CD14-positive monocyte (primary cell): ENCODE measurements at regions not wholly inside any gene's neighbourhood (a gene's known extent, or its start where the extent isn't known, plus 50 kb on each side); places are given as distances from the start of the nearest gene placed in this dataset.

ENCODE experiments used
- DNase-seq, 3 donors: peaks; one replicate each; pipeline ENCODE4 v3.0.0-alpha.2; 2011 to 2022
- H2AFZ ChIP-seq: 2 replicates; pipeline ENCODE4 v1.6.0; 2012; ENCODE audit warnings: mild to moderate bottlenecking, low read depth, low read length, inconsistent platforms; ENCODE audit not compliant: insufficient read depth, poor library complexity, severe bottlenecking
- H3K27ac ChIP-seq, 2 donors: 1 replicate in 1 of 2; 2 replicates in 1 of 2; pipeline ENCODE4 v1.5.1; 2012 to 2013; ENCODE audit warnings: low read length in 2 of 2, control low read depth in 1 of 2, inconsistent platforms in 1 of 2, low read depth in 1 of 2, mild to moderate bottlenecking in 1 of 2
- H3K27me3 ChIP-seq, 2 donors: one replicate each; pipeline versions ENCODE4 v1.6.0 to v1.6.1; 2011 to 2013; ENCODE audit warnings: low read length in 2 of 2; ENCODE audit not compliant: control insufficient read depth in 2 of 2, insufficient read depth in 2 of 2
- H3K36me3 ChIP-seq, 2 donors: replicated peaks in 1 of 2; 1 replicate in 1 of 2; 2 replicates in 1 of 2; pipeline versions ENCODE4 v1.5.1 to v1.6.1; 2012 to 2013; ENCODE audit warnings: low read length in 2 of 2, control low read depth in 1 of 2, inconsistent platforms in 1 of 2, mild to moderate bottlenecking in 1 of 2; ENCODE audit not compliant: insufficient read depth in 2 of 2, control insufficient read depth in 1 of 2
- H3K4me1 ChIP-seq, 2 donors: 1 replicate in 1 of 2; 2 replicates in 1 of 2; pipeline versions ENCODE4 v1.5.1 to v1.6.1; 2012 to 2013; ENCODE audit warnings: low read length in 2 of 2, control low read depth in 1 of 2, inconsistent platforms in 1 of 2, mild to moderate bottlenecking in 1 of 2, moderate library complexity in 1 of 2; ENCODE audit not compliant: insufficient read depth in 2 of 2, control insufficient read depth in 1 of 2
- H3K4me2 ChIP-seq: replicated peaks from 2 replicates; pipeline ENCODE3; 2012; ENCODE audit warnings: low read length, moderate library complexity, mild to moderate bottlenecking; ENCODE audit not compliant: poor library complexity, severe bottlenecking; ENCODE audit errors: extremely low read depth
- H3K4me3 ChIP-seq, 3 experiments: fragments of 200-600 bp in 1 of 3; sonication (generic) in 1 of 3; replicated peaks in 1 of 3; 1 replicate in 2 of 3; 2 replicates in 1 of 3; pipeline ENCODE4 v1.5.1; 2011 to 2013; ENCODE audit warnings: low read length in 3 of 3, mild to moderate bottlenecking in 3 of 3, control low read depth in 2 of 3, low read depth in 2 of 3, inconsistent platforms in 1 of 3, moderate library complexity in 1 of 3
- H3K79me2 ChIP-seq: 2 replicates; pipeline ENCODE4 v1.6.0; 2012; ENCODE audit warnings: mild to moderate bottlenecking, control low read depth, inconsistent platforms, low read length, moderate library complexity; ENCODE audit not compliant: insufficient read depth
- H3K9ac ChIP-seq: 2 replicates; pipeline ENCODE4 v1.6.0; 2017; ENCODE audit warnings: low read length, mild to moderate bottlenecking; ENCODE audit not compliant: insufficient read depth, poor library complexity, severe bottlenecking
- H3K9me3 ChIP-seq, 2 donors: replicated peaks in 1 of 2; 1 replicate in 1 of 2; 2 replicates in 1 of 2; pipeline versions ENCODE4 v1.5.1 to v1.6.1; 2012 to 2013; ENCODE audit warnings: low read length in 2 of 2, control low read depth in 1 of 2; ENCODE audit not compliant: control insufficient read depth in 1 of 2, insufficient read depth in 1 of 2
- H4K20me1 ChIP-seq: 2 replicates; pipeline ENCODE4 v1.6.0; 2012; ENCODE audit warnings: mild to moderate bottlenecking, low read length, control low read depth, moderate library complexity; ENCODE audit not compliant: insufficient read depth
- H3K27ac Mint-ChIP-seq, 7 donors: one replicate each; pipeline ENCODE4 v1.8.0; 2020; ENCODE audit warnings: mild to moderate bottlenecking in 7 of 7, mixed read lengths in 7 of 7, moderate library complexity in 6 of 7, inconsistent platforms in 2 of 7
- H3K27me3 Mint-ChIP-seq, 3 donors: one replicate each; pipeline ENCODE4 v1.8.0; 2021 to 2022; ENCODE audit warnings: low read depth in 3 of 3, mild to moderate bottlenecking in 3 of 3, mixed read lengths in 3 of 3, moderate library complexity in 3 of 3, inconsistent platforms in 1 of 3
- H3K36me3 Mint-ChIP-seq, 2 donors: one replicate each; pipeline ENCODE4 v1.8.0; 2020; ENCODE audit warnings: mixed read lengths in 2 of 2, inconsistent platforms in 1 of 2, mild to moderate bottlenecking in 1 of 2
- H3K4me1 Mint-ChIP-seq: one replicate; pipeline ENCODE4 v1.8.0; 2020; ENCODE audit warnings: mild to moderate bottlenecking, mixed read lengths
- H3K4me3 Mint-ChIP-seq, 2 donors: one replicate each; pipeline ENCODE4 v1.8.0; 2020; ENCODE audit warnings: mild to moderate bottlenecking in 2 of 2, mixed read lengths in 2 of 2, moderate library complexity in 1 of 2
- H3K9me3 Mint-ChIP-seq, 7 donors: one replicate each; pipeline ENCODE4 v1.8.0; 2020 to 2022; ENCODE audit warnings: mixed read lengths in 7 of 7, mild to moderate bottlenecking in 6 of 7, moderate library complexity in 6 of 7, inconsistent platforms in 2 of 7
- WGBS: methylation state at CpG from one replicate; pipeline ENCODE4 v1.1.5; 2013; ENCODE audit warnings: missing lambda C conversion rate; ENCODE audit not compliant: insufficient coverage; 5-methylcytosine and 5-hydroxymethylcytosine counted together
- intact Hi-C, 2 donors: fragments of 100-400 bp; cut with micrococcal nuclease; formaldehyde crosslinking; loops; one replicate each; pipeline versions ENCODE4 v1.15.0 to v1.15.1; 2023
- TF ChIP-seq, protein P1 (sequence below): fragments of 200-600 bp; IDR thresholded peaks from one replicate; pipeline ENCODE4 v1.8.0; 2022; ENCODE audit warnings: antibody characterized with exemption, mild to moderate bottlenecking

DNA sequence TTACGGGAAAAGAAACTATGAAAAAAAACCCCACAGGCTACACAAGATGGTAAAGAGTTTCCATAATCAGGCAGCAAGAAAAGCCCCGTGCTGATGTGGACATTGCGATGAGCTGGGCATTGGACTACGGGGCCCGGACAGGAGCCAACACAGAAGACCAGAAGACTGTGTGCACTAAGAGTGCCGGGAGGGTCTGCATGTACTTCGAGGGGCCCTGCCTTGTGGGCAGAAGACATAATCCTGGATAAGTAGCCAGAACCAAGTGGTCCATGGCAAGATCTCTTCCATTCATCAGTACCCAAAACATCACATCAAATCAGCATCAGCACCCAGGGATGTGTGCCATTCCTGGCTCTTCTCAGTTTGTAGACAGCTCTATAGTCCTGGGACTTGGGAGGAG, 317.8 kb downstream of the FGF9 start:
- Histone ChIP-seq H3K4me1 (no peaks in the 10 kb centered on the region), H3K4me2 (no peak overlapping the region), H3K36me3 (no peaks in the 10 kb centered on the region), H3K79me2 (no peaks in the 10 kb centered on the region), H3K27ac (no peak overlapping the region), H3K9ac (no peak overlapping the region), H2AFZ (no peak overlapping the region), H4K20me1 (no peaks in the 10 kb centered on the region), H3K9me3 (no peaks in the 10 kb centered on the region), H3K27me3 (no peaks in the 10 kb centered on the region), H3K4me3 (no peak overlapping the region)
- intact Hi-C loops: no loop called here
- Mint-ChIP-seq H3K9me3 (peaks cover 0 to 4% (median 2%) of the 10 kb centered on the region in 7 donors), H3K4me3 (no peak overlapping the region), H3K27ac (no peak overlapping the region), H3K36me3 (no peaks in the 10 kb centered on the region), H3K27me3 (peaks cover 6 to 8% (median 8%) of the 10 kb centered on the region in 3 donors), H3K4me1 (no peaks in the 10 kb centered on the region)
- TF ChIP-seq, protein P1, sequence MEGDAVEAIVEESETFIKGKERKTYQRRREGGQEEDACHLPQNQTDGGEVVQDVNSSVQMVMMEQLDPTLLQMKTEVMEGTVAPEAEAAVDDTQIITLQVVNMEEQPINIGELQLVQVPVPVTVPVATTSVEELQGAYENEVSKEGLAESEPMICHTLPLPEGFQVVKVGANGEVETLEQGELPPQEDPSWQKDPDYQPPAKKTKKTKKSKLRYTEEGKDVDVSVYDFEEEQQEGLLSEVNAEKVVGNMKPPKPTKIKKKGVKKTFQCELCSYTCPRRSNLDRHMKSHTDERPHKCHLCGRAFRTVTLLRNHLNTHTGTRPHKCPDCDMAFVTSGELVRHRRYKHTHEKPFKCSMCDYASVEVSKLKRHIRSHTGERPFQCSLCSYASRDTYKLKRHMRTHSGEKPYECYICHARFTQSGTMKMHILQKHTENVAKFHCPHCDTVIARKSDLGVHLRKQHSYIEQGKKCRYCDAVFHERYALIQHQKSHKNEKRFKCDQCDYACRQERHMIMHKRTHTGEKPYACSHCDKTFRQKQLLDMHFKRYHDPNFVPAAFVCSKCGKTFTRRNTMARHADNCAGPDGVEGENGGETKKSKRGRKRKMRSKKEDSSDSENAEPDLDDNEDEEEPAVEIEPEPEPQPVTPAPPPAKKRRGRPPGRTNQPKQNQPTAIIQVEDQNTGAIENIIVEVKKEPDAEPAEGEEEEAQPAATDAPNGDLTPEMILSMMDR: no peak
- DNase-seq: no peak
- 98% methylated on average over 4 of the region's 7 CpGs for WGBS

DNA sequence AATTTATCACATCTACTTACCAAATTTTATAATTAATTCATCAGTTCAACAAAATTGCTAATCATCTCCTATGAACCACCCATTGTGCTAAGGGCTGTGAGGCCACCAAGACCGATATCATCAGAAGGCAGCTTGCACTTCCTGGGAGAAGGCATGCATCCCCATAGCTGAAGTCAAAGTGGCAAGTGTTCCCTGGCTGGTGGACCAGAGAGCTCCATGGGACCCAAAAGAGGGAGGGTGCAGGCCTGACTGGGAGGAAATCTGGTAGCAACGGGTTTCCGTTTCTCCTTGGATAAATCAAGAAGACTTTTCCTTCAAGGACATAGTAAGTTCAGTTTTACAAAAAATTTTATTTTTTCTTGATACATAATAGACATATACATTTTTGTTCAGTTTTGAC, 325.2 kb downstream of the FGF9 start:
- Histone ChIP-seq H4K20me1 (no peaks in the 10 kb centered on the region), H3K4me3 (no peak overlapping the region), H2AFZ (no peak overlapping the region), H3K4me1 (no peaks in the 10 kb centered on the region), H3K79me2 (no peaks in the 10 kb centered on the region), H3K36me3 (no peaks in the 10 kb centered on the region), H3K9ac (no peak overlapping the region), H3K9me3 (peaks cover 0 to 4% of the 10 kb centered on the region in 2 donors), H3K27ac (no peak overlapping the region), H3K4me2 (no peak overlapping the region), H3K27me3 (no peaks in the 10 kb centered on the region)
- Mint-ChIP-seq H3K27ac (no peak overlapping the region), H3K9me3 (peaks cover 2 to 12% (median 4%) of the 10 kb centered on the region in 7 donors), H3K27me3 (peaks cover 5 to 8% (median 6%) of the 10 kb centered on the region in 3 donors), H3K36me3 (no peaks in the 10 kb centered on the region), H3K4me3 (no peak overlapping the region), H3K4me1 (no peaks in the 10 kb centered on the region)
- TF ChIP-seq, protein P1: no peak
- WGBS: 83% methylated on average over 1 of the region's 3 CpGs
- DNase-seq: no peak
- intact Hi-C loops: no loop called here
